ENCODE measurements at regions not wholly inside any gene's neighbourhood (a gene's known extent, or its start where the extent isn't known, plus 50 kb on each side); places are given as distances from the start of the nearest gene placed in this dataset.
"Not testable (repeated sequence)": the region's sequence is repeated elsewhere in the genome, so short reads cannot be mapped to it uniquely, and the experiment has no call there.

GRCh38 chr6:11414176-11414963, 123.2 kb upstream of the TMEM170B start:
- no peak for DNase-seq
- in situ Hi-C loops (cut with HindIII; ENCODE audit: low pct_ligation_motif_present, low pct_unique_long_range_greater_than_20kb, low sequenced_read_pairs), result no loop called here

- DNase-seq, result no peak
- in situ Hi-C loops (cut with HindIII; ENCODE audit: low pct_ligation_motif_present, low pct_unique_long_range_greater_than_20kb, low sequenced_read_pairs), result no loop called here
Measured at GRCh38 chr6:11413728-11414127, 123.8 kb upstream of the TMEM170B start.

- in situ Hi-C loops (cut with HindIII; ENCODE audit: low pct_ligation_motif_present, low pct_unique_long_range_greater_than_20kb, low sequenced_read_pairs), result no loop called here
- no peak for DNase-seq
Measured at GRCh38 chr6:11413117-11413687, 124.3 kb upstream of the TMEM170B start.

- in situ Hi-C loops (cut with HindIII; ENCODE audit: low pct_ligation_motif_present, low pct_unique_long_range_greater_than_20kb, low sequenced_read_pairs), result no loop called here
- no peak for DNase-seq
Measured at GRCh38 chr6:11412616-11413015, 124.9 kb upstream of the TMEM170B start.

GRCh38 chr6:11412011-11412424, 125.5 kb upstream of the TMEM170B start:
- in situ Hi-C loops (cut with HindIII; ENCODE audit: low pct_ligation_motif_present, low pct_unique_long_range_greater_than_20kb, low sequenced_read_pairs), result no loop called here
- no peak for DNase-seq

DNA sequence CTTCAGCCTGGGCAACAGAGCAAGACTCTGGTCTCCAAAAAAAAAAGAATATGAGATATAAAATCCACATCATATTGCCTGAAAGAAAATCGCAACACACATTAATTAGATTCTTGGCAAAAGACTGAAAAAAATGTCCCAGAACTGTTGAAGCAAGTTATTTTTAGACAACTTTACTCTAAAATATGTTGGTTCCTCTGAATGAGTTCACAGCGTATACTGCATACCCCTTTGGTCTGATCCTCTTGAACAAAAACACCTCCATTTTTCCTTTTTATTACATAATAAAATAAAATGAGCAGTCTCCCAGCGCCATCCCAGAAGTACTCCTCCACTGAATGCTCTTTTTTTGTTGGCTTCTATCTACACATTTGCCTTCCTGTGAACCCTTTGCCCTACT, 126.0 kb upstream of the TMEM170B start:
- no peak for DNase-seq
- in situ Hi-C loops (cut with HindIII; ENCODE audit: low pct_ligation_motif_present, low pct_unique_long_range_greater_than_20kb, low sequenced_read_pairs), result no loop called here

- DNase-seq, result no peak
- in situ Hi-C loops (cut with HindIII; ENCODE audit: low pct_ligation_motif_present, low pct_unique_long_range_greater_than_20kb, low sequenced_read_pairs), result no loop called here
Measured at GRCh38 chr6:11410539-11411307, 126.8 kb upstream of the TMEM170B start.

DNA sequence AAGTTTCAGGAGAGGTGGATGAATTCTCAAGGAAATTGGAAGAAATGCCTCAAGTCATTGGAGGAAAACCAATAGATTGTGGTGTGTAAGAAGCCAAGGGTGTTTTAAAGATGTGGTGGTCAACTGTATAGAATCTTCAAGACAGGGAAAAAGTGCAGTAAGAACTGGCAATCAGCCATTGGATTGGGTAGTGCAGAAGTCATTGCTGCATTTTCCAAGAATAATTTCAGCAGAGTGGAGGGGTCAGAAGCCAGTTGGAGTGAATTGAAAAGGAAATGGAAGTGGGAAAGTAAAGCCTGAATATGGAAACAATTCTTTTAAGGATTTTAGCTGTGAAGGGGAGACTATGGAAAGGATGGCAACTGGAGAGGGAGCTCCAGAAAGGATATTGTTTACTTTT, 128.2 kb upstream of the TMEM170B start:
- no peak for DNase-seq
- in situ Hi-C loops (cut with HindIII; ENCODE audit: low pct_ligation_motif_present, low pct_unique_long_range_greater_than_20kb, low sequenced_read_pairs), result no loop called here

- in situ Hi-C loops (cut with HindIII; ENCODE audit: low pct_ligation_motif_present, low pct_unique_long_range_greater_than_20kb, low sequenced_read_pairs), result no loop called here
- no peak for DNase-seq
Measured at GRCh38 chr6:11407414-11407813, 130.1 kb upstream of the TMEM170B start.

DNA sequence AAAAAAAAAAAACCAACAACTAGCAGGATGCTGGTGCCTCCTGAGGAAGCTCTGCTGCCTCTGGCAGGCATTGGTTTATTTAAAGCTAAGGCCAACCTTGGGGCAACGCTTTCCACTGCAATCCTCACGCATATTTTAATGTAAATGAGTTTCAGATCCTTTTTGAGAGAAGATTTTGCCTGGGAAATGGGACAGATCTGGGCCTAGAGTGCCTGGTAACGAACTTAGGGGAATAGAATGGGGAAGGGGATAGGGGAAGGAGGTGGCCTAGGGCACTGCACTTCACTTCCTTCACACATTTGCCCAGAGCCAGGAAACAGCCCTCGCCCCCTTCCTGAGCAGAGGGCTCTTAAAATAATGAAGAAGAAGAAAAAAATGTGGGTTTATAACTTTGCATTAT, 132.7 kb upstream of the TMEM170B start:
- in situ Hi-C loops (cut with HindIII; ENCODE audit: low pct_ligation_motif_present, low pct_unique_long_range_greater_than_20kb, low sequenced_read_pairs), result no loop called here
- DNase-seq, result no peak

DNA sequence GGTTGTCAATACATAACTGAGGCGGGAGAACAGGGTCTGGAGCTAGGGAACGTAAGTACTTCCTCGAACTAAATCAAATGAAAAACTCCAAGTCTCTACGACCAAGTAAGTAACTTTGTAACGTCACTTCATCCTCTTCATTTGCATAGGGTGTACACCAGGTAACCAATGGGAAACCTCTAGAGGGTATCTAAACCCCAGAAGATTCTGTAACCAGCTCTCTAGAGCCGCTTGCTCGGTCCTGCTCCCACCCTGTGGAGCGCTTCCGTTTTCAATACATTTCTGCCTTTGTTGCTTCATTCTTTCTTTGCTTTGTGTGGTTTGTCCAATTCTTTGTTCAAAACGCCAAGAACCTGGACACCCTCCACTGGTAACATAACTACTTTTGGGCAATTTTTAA, 133.5 kb upstream of the TMEM170B start:
- DNase-seq, result no peak
- in situ Hi-C loops (cut with HindIII; ENCODE audit: low pct_ligation_motif_present, low pct_unique_long_range_greater_than_20kb, low sequenced_read_pairs), result no loop called here

DNA sequence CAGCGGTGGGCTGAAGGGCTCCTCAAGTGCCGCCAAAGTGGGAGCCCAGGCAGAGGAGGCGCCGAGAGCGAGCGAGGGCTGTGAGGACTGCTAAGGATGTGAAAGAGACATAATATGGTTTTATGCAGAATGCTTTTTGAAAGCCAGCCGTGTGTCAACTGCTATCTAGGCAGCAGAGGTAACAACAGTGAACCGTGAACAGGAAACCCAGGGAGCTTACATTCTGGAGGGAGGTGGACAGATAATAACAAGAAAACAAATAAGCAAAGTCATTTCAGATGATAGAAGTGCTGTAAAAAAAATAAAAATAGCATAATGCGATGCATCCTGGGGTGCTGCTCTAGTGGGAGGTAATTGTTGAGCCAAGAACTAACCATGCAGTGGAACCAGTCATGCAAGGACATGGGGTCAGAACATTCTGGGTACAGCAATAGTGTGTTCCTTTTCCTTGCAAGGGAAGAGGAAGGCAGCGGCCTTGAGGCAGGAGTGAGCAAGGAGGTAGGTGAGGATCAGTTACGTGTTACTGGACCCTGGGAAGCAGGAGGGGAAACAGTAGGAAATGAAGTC, 134.4 kb upstream of the TMEM170B start:
- in situ Hi-C loops (cut with HindIII; ENCODE audit: low pct_ligation_motif_present, low pct_unique_long_range_greater_than_20kb, low sequenced_read_pairs), result no loop called here
- no peak for DNase-seq

DNA sequence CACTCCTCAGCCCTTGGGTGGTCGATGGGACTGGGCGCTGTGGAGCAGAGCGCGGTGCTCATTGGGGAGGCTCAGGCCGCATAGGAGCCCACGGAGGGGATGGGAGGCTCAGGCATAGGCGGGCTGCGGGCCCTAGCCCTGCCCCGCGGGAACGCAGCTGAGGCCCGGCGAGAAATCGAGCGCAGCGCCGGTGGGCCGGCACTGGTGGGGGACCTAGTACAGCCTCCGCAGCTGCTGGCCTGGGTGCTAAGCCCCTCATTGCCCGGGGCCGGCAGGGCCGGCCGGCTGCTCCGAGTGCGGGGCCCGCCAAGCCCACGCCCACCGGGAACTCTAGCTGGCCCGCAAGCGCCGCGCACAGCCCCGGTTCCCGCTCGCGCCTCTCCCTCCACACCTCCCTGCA, 135.0 kb upstream of the TMEM170B start:
- DNase-seq; in situ Hi-C loops (cut with HindIII; ENCODE audit: low pct_ligation_motif_present, low pct_unique_long_range_greater_than_20kb, low sequenced_read_pairs): not testable (repeated sequence)

- DNase-seq; in situ Hi-C loops (cut with HindIII; ENCODE audit: low pct_ligation_motif_present, low pct_unique_long_range_greater_than_20kb, low sequenced_read_pairs): not testable (repeated sequence)
Measured at GRCh38 chr6:11401954-11402353, 135.6 kb upstream of the TMEM170B start.

DNA sequence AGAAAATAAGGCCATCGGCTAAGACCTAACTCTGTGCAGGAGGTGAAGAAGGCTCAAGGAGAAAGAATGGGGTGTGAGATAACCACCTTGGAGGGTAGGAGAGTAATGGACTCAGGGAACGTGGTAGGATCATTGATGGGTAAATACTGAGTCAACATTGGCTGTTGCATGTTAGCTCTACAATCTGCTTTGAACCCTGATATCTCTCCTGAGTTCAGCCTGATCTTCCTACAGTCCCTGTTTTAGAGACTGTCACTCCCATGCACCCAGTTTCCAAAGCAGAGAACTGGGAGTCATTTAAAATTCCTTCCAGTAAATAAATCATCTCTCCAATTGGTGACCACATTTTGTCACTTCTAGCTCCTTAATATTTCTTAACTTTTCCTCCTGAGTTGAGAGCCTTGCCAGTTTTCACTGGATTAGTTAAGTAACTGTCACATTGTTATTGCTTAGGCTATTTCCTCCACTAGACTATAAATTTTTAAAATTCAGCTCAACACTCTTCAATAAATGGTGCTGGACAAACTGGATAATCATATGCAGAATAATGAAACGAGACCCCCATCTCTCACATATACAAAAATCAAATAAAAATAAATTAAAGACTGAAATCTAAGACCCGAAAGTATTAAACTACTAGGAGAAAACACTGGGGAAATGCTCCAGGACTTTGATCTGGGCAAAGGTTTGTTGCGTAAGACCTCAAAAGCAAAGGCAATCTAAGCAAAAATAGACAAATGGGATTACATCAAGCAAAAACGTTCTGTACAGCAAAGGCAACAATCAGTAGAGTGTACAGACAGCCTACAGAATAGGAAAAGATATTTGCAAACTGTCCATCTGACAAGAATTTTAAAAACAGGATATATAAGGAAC, 138.9 kb upstream of the TMEM170B start:
- DNase-seq, result no peak
- in situ Hi-C loops (cut with HindIII; ENCODE audit: low pct_ligation_motif_present, low pct_unique_long_range_greater_than_20kb, low sequenced_read_pairs), result no loop called here

GRCh38 chr6:11397622-11398450, 139.7 kb upstream of the TMEM170B start:
- in situ Hi-C loops (cut with HindIII; ENCODE audit: low pct_ligation_motif_present, low pct_unique_long_range_greater_than_20kb, low sequenced_read_pairs), result no loop called here
- DNase-seq, result no peak

GRCh38 chr6:11396860-11397259, 140.7 kb upstream of the TMEM170B start:
- no peak for DNase-seq
- in situ Hi-C loops (cut with HindIII; ENCODE audit: low pct_ligation_motif_present, low pct_unique_long_range_greater_than_20kb, low sequenced_read_pairs), result no loop called here

All from ACHN (cell line).